ENCODE measurements at regions not wholly inside any gene's neighbourhood (a gene's known extent, or its start where the extent isn't known, plus 50 kb on each side); places are given as distances from the start of the nearest gene placed in this dataset.

- TF ChIP-seq CTCF (IDR thresholded peaks at IDR 0.05) (no peak), ZFX (IDR thresholded peaks at IDR 0.05; ENCODE audit: borderline replicate concordance) (no peak)
Measured at GRCh38 chr1:22303816-22304215, 147.8 kb upstream of the ZBTB40 start.
